GM19397 (cell line): ENCODE measurements at regions not wholly inside any gene's neighbourhood (a gene's known extent, or its start where the extent isn't known, plus 50 kb on each side); places are given as distances from the start of the nearest gene placed in this dataset.
"Not testable (repeated sequence)": the region's sequence is repeated elsewhere in the genome, so short reads cannot be mapped to it uniquely, and the experiment has no call there.

ENCODE experiments used
- ATAC-seq: cut with Tn5 transposase; IDR thresholded peaks from one replicate; pipeline ENCODE4 v1.9.1; 2021; ENCODE audit warnings: mild to moderate bottlenecking, moderate library complexity; ENCODE audit not compliant: unreplicated experiment

DNA sequence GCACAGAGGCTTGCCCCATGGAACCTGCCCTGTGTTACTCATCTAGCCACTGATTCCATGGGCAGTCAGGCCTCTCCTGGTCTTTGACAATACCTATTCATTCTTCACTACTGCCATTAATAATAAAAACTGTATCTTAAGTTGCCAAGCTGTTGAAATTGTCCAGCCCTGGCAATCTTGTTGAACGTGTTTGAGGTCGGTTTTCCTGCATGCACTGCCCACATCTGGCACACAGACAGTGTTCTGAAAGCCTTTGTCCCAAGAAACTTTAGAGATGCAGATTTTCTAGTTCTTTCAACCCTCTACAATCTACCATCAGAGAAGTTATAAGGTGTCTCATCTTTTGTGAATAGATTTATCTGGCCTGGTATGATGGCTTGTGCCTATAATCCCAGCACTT lies 567.2 kb upstream of the NECTIN3 start:
- ATAC-seq = no peak

- ATAC-seq = no peak
These were observed 566.7 kb upstream of the NECTIN3 start for GRCh38 chr3:110504901-110505300.

DNA sequence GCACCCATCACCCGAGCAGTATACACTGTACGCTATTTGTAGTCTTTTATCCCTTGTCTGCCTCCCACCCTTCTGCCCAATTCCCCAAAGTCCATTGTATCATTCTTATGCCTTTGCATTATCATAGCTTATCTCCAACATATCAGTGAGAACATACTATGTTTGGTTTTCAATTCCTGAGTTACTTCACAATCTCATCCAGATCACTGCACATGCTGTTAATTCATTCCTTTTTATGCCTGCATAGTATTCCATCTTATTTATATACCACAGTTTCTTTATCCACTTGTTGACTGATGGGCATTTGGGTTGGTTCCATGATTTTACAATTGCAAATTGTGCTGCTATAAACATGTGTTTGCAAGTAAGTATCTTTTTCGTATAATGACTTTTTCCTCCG lies 564.7 kb upstream of the NECTIN3 start:
- no peak for ATAC-seq

DNA sequence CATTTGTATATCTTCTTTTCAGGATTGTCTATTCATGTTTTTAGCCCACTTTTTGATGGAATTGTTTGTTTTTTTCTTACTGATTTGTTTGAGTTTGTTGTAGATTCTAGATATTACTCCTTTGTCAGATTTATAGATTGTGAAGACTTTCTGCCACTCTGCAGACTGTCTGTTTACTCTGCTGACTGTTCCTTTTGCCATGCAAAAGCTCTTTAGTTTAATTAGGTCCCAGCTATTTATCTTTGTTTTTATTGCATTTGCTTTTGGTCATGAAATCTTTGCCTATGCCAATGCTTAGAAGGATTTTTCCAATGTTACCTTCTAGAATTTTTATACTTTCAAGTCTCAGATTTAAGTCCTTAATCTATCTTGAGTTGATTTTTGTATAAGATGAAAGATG lies 564.0 kb upstream of the NECTIN3 start:
- ATAC-seq = not testable (repeated sequence)

DNA sequence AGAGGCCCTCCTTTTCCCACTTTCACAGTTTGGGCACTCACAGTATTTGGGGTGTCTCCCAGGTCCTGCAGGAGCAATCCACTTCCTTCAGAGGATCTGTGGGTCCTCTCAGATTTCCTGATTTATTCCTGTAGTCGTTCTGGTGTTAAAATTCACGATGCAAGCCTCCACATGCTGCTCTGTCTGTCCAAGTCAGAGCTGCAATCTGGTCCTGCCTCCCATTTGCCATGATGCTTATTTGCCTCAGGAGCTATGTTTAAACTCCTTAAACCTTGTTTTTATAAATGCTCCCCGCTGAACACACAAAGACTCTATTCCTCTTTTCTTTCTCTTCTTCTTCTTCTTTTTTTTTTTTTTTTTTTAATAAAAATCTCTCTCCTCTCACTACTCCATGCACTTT lies 558.7 kb upstream of the NECTIN3 start:
- ATAC-seq = no peak

GRCh38 chr3:110518031-110518430 lies 553.6 kb upstream of the NECTIN3 start:
- no peak for ATAC-seq

DNA sequence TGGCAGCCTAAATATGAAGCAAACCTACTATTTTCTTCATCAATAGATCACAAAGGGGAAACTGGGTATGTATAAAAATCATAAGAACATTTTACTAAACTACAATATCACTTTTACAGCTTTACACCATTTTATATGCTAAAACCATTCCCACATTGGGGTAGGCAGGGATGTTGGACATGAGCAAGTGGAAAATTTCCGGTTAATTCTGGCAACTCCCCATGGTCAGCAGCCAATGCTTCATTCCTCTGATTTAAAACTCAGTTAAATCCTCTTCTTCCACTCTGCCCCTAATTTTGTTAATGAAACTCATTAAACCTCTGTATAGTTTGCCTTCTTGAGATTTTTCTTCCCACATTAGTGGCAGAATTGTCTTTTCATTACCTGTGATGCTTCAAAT lies 552.5 kb upstream of the NECTIN3 start:
- no peak for ATAC-seq

- ATAC-seq = no peak
These were observed 550.6 kb upstream of the NECTIN3 start for GRCh38 chr3:110521019-110521418.

DNA sequence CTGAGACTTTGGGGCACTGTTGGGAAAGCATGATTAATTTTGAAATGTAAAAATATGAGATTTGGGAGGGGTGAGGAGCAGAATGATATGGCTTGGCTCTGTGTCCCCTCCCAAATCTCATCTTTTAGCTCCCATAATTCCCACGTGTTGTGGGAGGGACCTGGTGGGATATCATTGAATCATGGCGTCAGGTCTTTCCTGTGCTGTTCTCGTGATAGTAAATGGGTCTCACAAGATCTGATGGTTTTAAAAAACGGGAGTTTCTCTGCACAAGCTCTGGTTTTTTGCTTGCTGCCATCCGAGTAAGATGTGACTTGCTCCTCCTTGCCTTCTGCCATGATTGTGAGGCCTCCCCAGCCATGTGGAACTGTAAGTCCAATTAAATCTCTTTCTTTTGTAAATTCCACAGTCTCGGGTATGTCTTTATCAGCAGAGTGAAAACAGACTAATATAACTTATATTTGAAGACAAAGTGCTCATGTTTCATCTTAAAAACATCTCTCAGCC lies 546.0 kb upstream of the NECTIN3 start:
- not testable (repeated sequence) for ATAC-seq

GRCh38 chr3:110526777-110527727 lies 544.6 kb upstream of the NECTIN3 start:
- ATAC-seq = no peak

GRCh38 chr3:110528305-110529121 lies 543.1 kb upstream of the NECTIN3 start:
- ATAC-seq = no peak

GRCh38 chr3:110530902-110531301 lies 540.7 kb upstream of the NECTIN3 start:
- no peak for ATAC-seq

DNA sequence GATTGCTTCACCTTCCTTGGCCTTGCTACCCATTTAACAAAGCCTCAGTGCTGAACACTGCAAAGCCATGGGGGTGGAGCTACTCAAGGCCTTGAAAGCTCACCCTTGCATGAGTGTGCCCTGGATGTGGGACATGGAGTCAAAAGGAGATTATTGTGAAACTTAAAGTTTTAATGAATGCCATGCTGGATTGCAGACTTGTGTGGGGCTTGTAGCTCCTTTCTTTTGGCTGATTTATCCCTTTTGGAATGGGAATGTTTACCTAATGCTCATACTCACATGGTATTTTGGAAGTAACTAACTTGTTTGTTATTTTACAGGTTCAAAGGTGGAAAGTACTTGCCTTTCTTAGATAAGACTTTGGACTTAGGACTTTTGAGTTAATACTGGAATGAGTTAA lies 538.5 kb upstream of the NECTIN3 start:
- no peak for ATAC-seq

DNA sequence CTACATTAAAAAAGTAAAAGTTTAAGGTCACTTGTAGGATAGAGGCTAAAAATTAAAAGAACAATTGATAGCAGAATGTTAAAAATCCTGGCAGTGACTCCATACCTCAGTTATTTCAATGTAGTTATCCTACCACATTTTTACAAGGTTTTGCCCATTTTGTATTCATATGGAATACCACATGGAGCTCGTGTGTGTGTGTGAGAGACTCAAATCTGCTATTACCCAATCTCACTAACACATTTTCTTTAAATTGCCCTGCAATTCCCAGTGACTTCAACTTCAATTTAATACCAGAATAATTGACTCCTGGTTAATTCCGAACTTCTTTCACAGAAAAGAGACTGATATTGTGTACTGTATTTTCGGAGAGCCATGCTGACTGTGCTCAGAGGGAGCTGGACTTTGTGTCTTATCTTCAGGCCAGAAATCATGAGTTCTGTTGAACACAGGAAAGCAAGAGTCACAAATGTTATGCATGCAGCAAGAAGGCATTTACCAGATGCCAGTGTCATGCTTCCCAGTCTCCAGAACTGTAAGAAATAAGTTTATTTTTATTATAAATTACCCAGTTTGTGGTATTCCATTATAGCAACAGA lies 529.0 kb upstream of the NECTIN3 start:
- no peak for ATAC-seq

GRCh38 chr3:110544730-110545129 lies 526.9 kb upstream of the NECTIN3 start:
- no peak for ATAC-seq

- ATAC-seq = no peak
These were observed 521.1 kb upstream of the NECTIN3 start for GRCh38 chr3:110550511-110550910.

DNA sequence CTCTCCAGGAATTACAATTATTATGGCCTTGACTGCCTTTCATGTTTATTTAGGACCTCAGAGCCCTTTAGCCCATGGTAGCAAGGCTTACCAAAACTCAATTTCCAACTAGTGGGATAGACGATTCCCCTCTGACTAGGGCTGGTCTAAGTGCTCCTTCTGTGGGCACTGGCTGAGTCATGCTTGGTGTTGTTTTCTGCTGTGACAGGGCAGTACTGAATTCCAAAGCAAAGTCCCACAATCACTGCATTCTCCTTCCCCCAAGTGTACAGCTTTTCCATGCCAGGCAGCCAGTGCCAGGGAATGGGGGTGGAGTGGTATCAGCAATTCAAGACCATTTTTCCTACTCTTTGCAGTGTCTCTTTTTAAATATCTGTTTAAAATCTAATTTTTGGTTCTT lies 509.0 kb upstream of the NECTIN3 start:
- ATAC-seq = no peak

DNA sequence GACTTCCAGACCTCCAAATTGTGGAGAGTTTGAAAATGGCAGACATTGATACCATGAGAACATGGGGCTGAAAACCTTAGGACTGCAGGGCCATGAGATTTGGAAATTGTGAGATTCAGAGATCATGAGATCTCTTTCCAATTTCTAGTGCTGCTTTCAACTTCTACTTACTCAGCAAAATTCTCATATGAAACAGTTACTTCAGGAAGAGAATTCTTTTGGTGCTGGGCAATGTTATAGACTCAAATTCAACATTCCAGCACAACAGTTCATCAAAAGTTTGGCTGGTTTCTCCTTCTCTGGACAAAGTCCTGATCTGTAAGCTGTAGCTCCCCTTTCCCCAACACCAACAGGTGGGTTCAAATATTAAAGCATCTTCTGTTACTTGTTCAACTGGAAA lies 506.9 kb upstream of the NECTIN3 start:
- no peak for ATAC-seq

GRCh38 chr3:110567029-110567428 lies 504.6 kb upstream of the NECTIN3 start:
- ATAC-seq = no peak

DNA sequence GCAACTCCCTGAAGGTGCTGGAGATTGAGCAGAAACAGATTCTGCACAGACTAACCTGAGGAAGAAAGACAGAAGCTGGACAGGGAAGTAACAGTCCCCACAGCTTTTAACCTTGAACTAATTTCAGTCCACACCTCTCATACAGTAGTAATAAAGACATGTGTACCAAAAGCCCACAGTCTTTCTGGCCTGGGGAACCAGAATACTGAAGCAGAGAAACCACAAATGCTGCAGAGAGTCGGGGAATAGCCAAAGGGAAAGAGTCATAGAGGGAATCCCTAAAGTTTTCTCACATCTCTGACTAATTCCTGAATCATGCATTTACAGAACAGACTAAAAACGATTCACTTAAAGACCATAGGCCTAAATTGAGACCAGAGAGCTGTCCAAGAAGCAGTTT lies 503.4 kb upstream of the NECTIN3 start:
- peak; percentile 71 for ATAC-seq

DNA sequence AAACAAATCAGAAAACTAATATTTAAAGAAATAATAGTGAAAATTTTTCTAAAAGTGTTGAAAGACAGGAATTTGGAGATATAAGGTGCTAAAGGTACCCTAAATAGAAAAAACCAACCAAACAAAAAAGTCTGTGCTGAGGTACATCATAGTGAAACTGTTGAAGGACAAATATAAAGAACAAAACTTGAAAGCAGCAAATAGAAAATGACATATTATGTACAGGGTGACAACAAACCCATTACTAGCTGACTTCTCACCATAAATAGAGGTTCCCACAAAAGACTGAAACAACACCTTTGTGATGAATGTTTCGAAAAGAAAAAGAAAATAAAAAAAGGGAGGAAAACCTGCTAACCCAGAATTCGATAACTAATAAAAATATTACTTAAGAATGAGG lies 502.5 kb upstream of the NECTIN3 start:
- no peak for ATAC-seq
